K562 (cell line): ENCODE measurements at regions not wholly inside any gene's neighbourhood (a gene's known extent, or its start where the extent isn't known, plus 50 kb on each side); places are given as distances from the start of the nearest gene placed in this dataset.
"Not testable (repeated sequence)": the region's sequence is repeated elsewhere in the genome, so short reads cannot be mapped to it uniquely, and the experiment has no call there.

ENCODE experiments used
- ATAC-seq: fragments of 200-7000 bp; cut with Tn5 transposase; 3 replicates; pipeline ENCODE4 v1.9.1; 2020; ENCODE audit warnings: moderate library complexity
- BruUV-seq: library from RNA; stranded (reverse); fragments of 400-500 nt; replicated peaks from 2 replicates; lab custom pipeline; 2021; lab: Mats Ljungman, UMichigan
- CTCF ChIA-PET: fragments of 300-600 bp; formaldehyde crosslinking; extraction: SDS; loops from one replicate; lab custom pipeline; 2021; ENCODE audit warnings: low intra/inter-chr PET ratio; lab: Yijun Ruan, JAX
- POLR2A ChIA-PET: fragments of 300-600, 350-650 bp; sonication (Branson Sonifier 250); formaldehyde crosslinking; extraction: SDS; loops from one replicate; lab custom pipeline; 2021; ENCODE audit warnings: antibody characterized with exemption, inconsistent platforms; lab: Yijun Ruan, JAX
- DNase-seq, 4 experiments: peaks; one replicate each; pipeline versions ENCODE4 v3.0.0 to v3.0.0-alpha.2; 2011 to 2018; ENCODE audit warnings: low spot score in 3 of 4, mixed read lengths in 3 of 4; ENCODE audit errors: extremely low read depth in 1 of 4
- FAIRE-seq: peaks from 2 replicates; lab custom pipeline; 2011; peaks lifted over from hg19 to GRCh38; lab: Jason Lieb, UNC
- H2AFZ ChIP-seq: 2 replicates; pipeline ENCODE4 v1.6.0; 2011; ENCODE audit warnings: low read depth, low read length, control low read depth, inconsistent platforms
- H3K27ac ChIP-seq: fragments of 200-600 bp; 3 replicates; pipeline ENCODE4 v1.8.0; 2011; ENCODE audit warnings: low read depth, mild to moderate bottlenecking, control low read depth, inconsistent platforms, low read length, moderate library complexity, mixed read lengths; ENCODE audit errors: extremely low read depth
- H3K27me3 ChIP-seq, 2 experiments: fragments of 300-600 bp in 1 of 2; 2 replicates in 1 of 2; 3 replicates in 1 of 2; pipeline versions ENCODE4 v1.6.0 to v1.8.0; 2011; ENCODE audit warnings: inconsistent platforms in 2 of 2, low read length in 2 of 2, mild to moderate bottlenecking in 1 of 2, mixed read lengths in 1 of 2, moderate library complexity in 1 of 2; ENCODE audit not compliant: control insufficient read depth in 2 of 2, insufficient read depth in 2 of 2
- H3K36me3 ChIP-seq: fragments of 300-600 bp; 3 replicates; pipeline ENCODE4 v1.8.0; 2011; ENCODE audit warnings: mild to moderate bottlenecking, low read length, inconsistent platforms; ENCODE audit not compliant: control insufficient read depth, insufficient read depth
- H3K4me1 ChIP-seq, 2 experiments: fragments of 200-600 bp in 1 of 2; replicated peaks in 1 of 2; 2 replicates in 1 of 2; 3 replicates in 1 of 2; pipeline versions ENCODE4 v1.5.1 to v1.8.0; 2011; ENCODE audit warnings: inconsistent platforms in 2 of 2, low read length in 2 of 2, mild to moderate bottlenecking in 1 of 2, mixed read lengths in 1 of 2, moderate library complexity in 1 of 2; ENCODE audit not compliant: control insufficient read depth in 2 of 2, insufficient read depth in 2 of 2
- H3K4me2 ChIP-seq: 2 replicates; pipeline ENCODE4 v1.6.1; 2011; ENCODE audit warnings: low read length, control low read depth, inconsistent platforms, mixed read lengths; ENCODE audit not compliant: insufficient read depth
- H3K4me3 ChIP-seq: fragments of 200-600 bp; sonication (generic), shearing (Covaris generic); 2 replicates; pipeline ENCODE4 v1.5.1; 2016; ENCODE audit warnings: control low read depth, inconsistent platforms
- H3K79me2 ChIP-seq: fragments of 200-600 bp; 3 replicates; pipeline ENCODE4 v1.8.0; 2011; ENCODE audit warnings: low read length, inconsistent platforms; ENCODE audit not compliant: control insufficient read depth, insufficient read depth
- H3K9ac ChIP-seq, 2 experiments: 2 replicates each; pipeline versions ENCODE4 v1.6.0 to v1.6.1; 2011; ENCODE audit warnings: low read depth in 2 of 2, low read length in 2 of 2, control low read depth in 1 of 2, inconsistent platforms in 1 of 2, mild to moderate bottlenecking in 1 of 2, mixed read lengths in 1 of 2; ENCODE audit not compliant: insufficient read depth in 1 of 2
- H3K9me1 ChIP-seq: one replicate; pipeline ENCODE4 v1.6.0; 2011; ENCODE audit warnings: inconsistent platforms, mild to moderate bottlenecking, low read length, moderate library complexity; ENCODE audit not compliant: control insufficient read depth, insufficient read depth
- H3K9me3 ChIP-seq: replicated peaks from 2 replicates; pipeline ENCODE4 v1.5.1; 2011; ENCODE audit warnings: low read depth, low read length, inconsistent platforms; ENCODE audit not compliant: control insufficient read depth, insufficient read depth
- H4K20me1 ChIP-seq: replicated peaks from 2 replicates; pipeline ENCODE4 v1.6.1; 2011; ENCODE audit warnings: low read length, inconsistent platforms, mixed read lengths; ENCODE audit not compliant: control insufficient read depth, insufficient read depth
- CREB1 ChIP-seq, 2 experiments: sonication (generic) in 1 of 2; formaldehyde crosslinking in 1 of 2; IDR thresholded peaks; 2 replicates each; pipeline versions ENCODE4 v1.6.1 to v1.8.0; 2012 to 2022; ENCODE audit warnings: inconsistent platforms in 1 of 2, mild to moderate bottlenecking in 1 of 2, missing genetic modification reagents in 1 of 2, moderate library complexity in 1 of 2
- CTCF ChIP-seq, 3 experiments: IDR thresholded peaks in 2 of 3; conservative IDR thresholded peaks in 1 of 3; 2 replicates each; pipeline ENCODE4 v1.5.1; 2011 to 2012; ENCODE audit warnings: low read length in 3 of 3, mild to moderate bottlenecking in 3 of 3, control low read depth in 2 of 3, improper control_type of control experiment in 1 of 3, inconsistent platforms in 1 of 3, low read depth in 1 of 3, mixed read lengths in 1 of 3, moderate library complexity in 1 of 3; ENCODE audit not compliant: insufficient read depth in 2 of 3
- RAD21 ChIP-seq, 2 experiments: fragments of 250-450 bp in 1 of 2; fragments of 450-650 bp in 1 of 2; sonication (Bioruptor Pico) in 1 of 2; formaldehyde crosslinking in 1 of 2; IDR thresholded peaks in 1 of 2; conservative IDR thresholded peaks in 1 of 2; 2 replicates each; pipeline versions ENCODE4 v1.4.0 to v1.8.0; 2020 to 2022; ENCODE audit warnings: mild to moderate bottlenecking in 2 of 2, moderate library complexity in 1 of 2
- ZNF766 ChIP-seq: fragments of 200-800 bp; sonication (Bioruptor generic); conservative IDR thresholded peaks from 2 replicates; pipeline ENCODE4 v1.6.1; 2016; ENCODE audit warnings: missing genetic modification characterization, missing compliant biosample characterization
- WGBS: fragments of 100-300 bp; shearing (Covaris generic); methylation state at CpG from one replicate; pipeline ENCODE4 v1.1.6; 2016; ENCODE audit warnings: low coverage, mixed read lengths; ENCODE audit not compliant: insufficient coverage; ENCODE audit errors: missing lambda C conversion rate; 5-methylcytosine and 5-hydroxymethylcytosine counted together
- in situ Hi-C: fragments of 300-500 bp; cut with MboI; formaldehyde crosslinking; loops from 4 replicates; pipeline ENCODE4 v1.15.0; 2018; ENCODE audit warnings: inconsistent platforms, mixed read lengths
- intact Hi-C: fragments of 100-400 bp; cut with micrococcal nuclease; formaldehyde crosslinking; loops from 2 replicates; pipeline ENCODE4 v1.14.2; 2022

GRCh38 chr7:10648289-10648688, 325.4 kb upstream of the PHF14 start:
- H3K36me3 ChIP-seq, result 0 out of 3 replicates have a peak, but pooled peaks cover 2% of the 10 kb centered on the region
- no peaks in the 10 kb centered on the region for H3K9me1 ChIP-seq
- FAIRE-seq, result no peak
- no peak overlapping the region for H2AFZ ChIP-seq
- H3K9me3 ChIP-seq, result no peaks in the 10 kb centered on the region
- H3K4me3 ChIP-seq, result no peak overlapping the region
- CTCF ChIA-PET, result no interaction called here
- TF ChIP-seq CREB1 (IDR thresholded peaks at IDR 0.05) (no peak), CREB1 (CRISPR knock-in tag; IDR thresholded peaks at IDR 0.05) (no peak), ZNF766 (CRISPR knock-in tag) (peak; percentile 98)
- DNase-seq, result no peak
- intact Hi-C loops (loop anchor here (5.0 to 10.0 kb wide), 2 partner anchors 137 to 239 kb away; no protein-coding TSS in a partner anchor), in situ Hi-C loops (no loop called here)
- ATAC-seq, result no peak
- H3K79me2 ChIP-seq, result peaks cover 26% of the 10 kb centered on the region; the same call in 2 of the 3 replicates
- WGBS, result 21% methylated on average over 5 of the region's 5 CpGs
- H3K27me3 ChIP-seq, result no peaks in the 10 kb centered on the region
- BruUV-seq, result no TSS peak
- H3K4me1 ChIP-seq, result peaks cover 0 to 12% of the 10 kb centered on the region in 2 experiments; a peak in 3 of 5 replicates
- H4K20me1 ChIP-seq, result no peaks in the 10 kb centered on the region
- no peak overlapping the region for H3K4me2 ChIP-seq
- no peak overlapping the region for H3K27ac ChIP-seq
- POLR2A ChIA-PET, result interaction anchor here (0.9 kb wide), 1 partner anchor 603 kb away, joined by 4 read pairs; no protein-coding TSS in a partner anchor
- no peak overlapping the region for H3K9ac ChIP-seq

- CTCF ChIA-PET, H3K9ac ChIP-seq, H3K4me2 ChIP-seq, H3K9me3 ChIP-seq, FAIRE-seq, H3K36me3 ChIP-seq, H2AFZ ChIP-seq, BruUV-seq, H4K20me1 ChIP-seq, H3K27me3 ChIP-seq, H3K4me3 ChIP-seq, in situ Hi-C loops, H3K9me1 ChIP-seq, H3K27ac ChIP-seq: not testable (repeated sequence)
- POLR2A ChIA-PET, result interaction anchor here (0.6 kb wide), 1 partner anchor 10 kb away, joined by 3 read pairs; no protein-coding TSS in a partner anchor
- ATAC-seq (peak; percentile 63), DNase-seq (peak in 1 of 4 experiments; percentile 23)
- intact Hi-C loops, result loop anchor here (5.0 to 10.0 kb wide), 2 partner anchors 136 to 238 kb away; no protein-coding TSS in a partner anchor
- Histone ChIP-seq H3K4me1 (peaks cover 0 to 12% of the 10 kb centered on the region in 2 experiments; a peak in 3 of 5 replicates), H3K79me2 (peaks cover 18% of the 10 kb centered on the region; the same call in 1 of the 3 replicates)
- WGBS, result 60% methylated on average over 7 of the region's 7 CpGs
- TF ChIP-seq CTCF (IDR thresholded peaks at IDR 0.05 in 2 of 3, conservative IDR thresholded peaks at IDR 0.05 in 1 of 3; ENCODE audit: insufficient read depth in 2 of 3, low read depth in 1 of 3, low read length in 3 of 3), result peak in 2 of 3 experiments; percentile 13 to 25; a peak in 1 of 6 replicates
- peak in 1 of 2 experiments; percentile 25; a peak in 1 of 4 replicates for TF ChIP-seq RAD21 (CRISPR knock-in tag; conservative IDR thresholded peaks at IDR 0.05 in 1 of 2, IDR thresholded peaks at IDR 0.05 in 1 of 2)
Observed at GRCh38 chr7:10649120-10649519, 324.6 kb upstream of the PHF14 start.
